ENCODE measurements at regions not wholly inside any gene's neighbourhood (a gene's known extent, or its start where the extent isn't known, plus 50 kb on each side); places are given as distances from the start of the nearest gene placed in this dataset.

GRCh38 chr13:84207509-84207908 lies 325.2 kb upstream of the SLITRK1 start:
- peaks cover 8% of the 10 kb centered on the region for H3K4me1 ChIP-seq (ENCODE audit: low read length)
- H3K9me3 ChIP-seq (ENCODE audit: insufficient read depth, low read length) = no peaks in the 10 kb centered on the region
- no peak overlapping the region for H3K4me3 ChIP-seq (ENCODE audit: low read length)
- no peak overlapping the region for H2AFZ ChIP-seq (ENCODE audit: low read depth, low read length)
- H3K36me3 ChIP-seq (replicated peaks; ENCODE audit: low read depth, low read length) = no peaks in the 10 kb centered on the region
- no peaks in the 10 kb centered on the region for H3K27me3 ChIP-seq (ENCODE audit: low read depth, low read length)
- no peaks in the 10 kb centered on the region for H3K79me2 ChIP-seq (ENCODE audit: low read length)
- H4K20me1 ChIP-seq (ENCODE audit: insufficient read depth, low read length) = no peaks in the 10 kb centered on the region
- no peak overlapping the region for H3K9ac ChIP-seq (ENCODE audit: low read length)
- H3K27ac ChIP-seq (ENCODE audit: low read length) = no peak overlapping the region
- no peak overlapping the region for H3K4me2 ChIP-seq (ENCODE audit: low read length)
- TF ChIP-seq CTCF (IDR thresholded peaks at IDR 0.05; ENCODE audit: low read depth, low read length) (no peak), EZH2phosphoT487 (IDR thresholded peaks at IDR 0.05; ENCODE audit: low read depth) (no peak)

- Histone ChIP-seq H3K9me3 (ENCODE audit: insufficient read depth, low read length) (no peaks in the 10 kb centered on the region), H3K4me1 (ENCODE audit: low read length) (no peaks in the 10 kb centered on the region), H3K9ac (ENCODE audit: low read length) (no peak overlapping the region), H3K27ac (ENCODE audit: low read length) (no peak overlapping the region), H3K4me2 (ENCODE audit: low read length) (no peak overlapping the region), H3K4me3 (ENCODE audit: low read length) (no peak overlapping the region), H3K36me3 (replicated peaks; ENCODE audit: low read depth, low read length) (no peaks in the 10 kb centered on the region), H4K20me1 (ENCODE audit: insufficient read depth, low read length) (no peaks in the 10 kb centered on the region), H2AFZ (ENCODE audit: low read depth, low read length) (no peak overlapping the region), H3K27me3 (ENCODE audit: low read depth, low read length) (no peaks in the 10 kb centered on the region), H3K79me2 (ENCODE audit: low read length) (no peaks in the 10 kb centered on the region)
- no peak for TF ChIP-seq EZH2phosphoT487 (IDR thresholded peaks at IDR 0.05; ENCODE audit: low read depth)
Observed at GRCh38 chr13:84200971-84201370, 318.7 kb upstream of the SLITRK1 start.

GRCh38 chr13:84192125-84192524 lies 309.9 kb upstream of the SLITRK1 start:
- Histone ChIP-seq H3K27me3 (ENCODE audit: low read depth, low read length) (no peaks in the 10 kb centered on the region), H3K27ac (ENCODE audit: low read length) (no peak overlapping the region), H2AFZ (ENCODE audit: low read depth, low read length) (no peak overlapping the region), H4K20me1 (ENCODE audit: insufficient read depth, low read length) (no peaks in the 10 kb centered on the region), H3K9me3 (ENCODE audit: insufficient read depth, low read length) (0 out of 2 replicates have a peak, but pooled peaks cover 3% of the 10 kb centered on the region), H3K36me3 (replicated peaks; ENCODE audit: low read depth, low read length) (no peaks in the 10 kb centered on the region), H3K4me1 (ENCODE audit: low read length) (no peaks in the 10 kb centered on the region), H3K4me3 (ENCODE audit: low read length) (no peak overlapping the region), H3K4me2 (ENCODE audit: low read length) (no peak overlapping the region), H3K9ac (ENCODE audit: low read length) (no peak overlapping the region), H3K79me2 (ENCODE audit: low read length) (no peaks in the 10 kb centered on the region)
- TF ChIP-seq EZH2phosphoT487 (IDR thresholded peaks at IDR 0.05; ENCODE audit: low read depth) (no peak), CTCF (IDR thresholded peaks at IDR 0.05; ENCODE audit: low read depth, low read length) (no peak)

GRCh38 chr13:84191139-84191538 lies 308.9 kb upstream of the SLITRK1 start:
- H3K27ac ChIP-seq (ENCODE audit: low read length) = no peak overlapping the region

More at GRCh38 chr13:84191139-84191538, 308.9 kb upstream of the SLITRK1 start:
- Histone ChIP-seq H3K36me3 (replicated peaks; ENCODE audit: low read depth, low read length) (no peaks in the 10 kb centered on the region), H3K27me3 (ENCODE audit: low read depth, low read length) (no peaks in the 10 kb centered on the region), H3K4me1 (ENCODE audit: low read length) (no peaks in the 10 kb centered on the region), H3K4me3 (ENCODE audit: low read length) (no peak overlapping the region), H3K9ac (ENCODE audit: low read length) (no peak overlapping the region), H2AFZ (ENCODE audit: low read depth, low read length) (no peak overlapping the region), H4K20me1 (ENCODE audit: insufficient read depth, low read length) (no peaks in the 10 kb centered on the region), H3K4me2 (ENCODE audit: low read length) (no peak overlapping the region), H3K9me3 (ENCODE audit: insufficient read depth, low read length) (0 out of 2 replicates have a peak, but pooled peaks cover 3% of the 10 kb centered on the region), H3K79me2 (ENCODE audit: low read length) (no peaks in the 10 kb centered on the region)
- TF ChIP-seq CTCF (IDR thresholded peaks at IDR 0.05; ENCODE audit: low read depth, low read length) (no peak), EZH2phosphoT487 (IDR thresholded peaks at IDR 0.05; ENCODE audit: low read depth) (no peak)
